Panc1 (cell line): ENCODE measurements at regions not wholly inside any gene's neighbourhood (a gene's known extent, or its start where the extent isn't known, plus 50 kb on each side); places are given as distances from the start of the nearest gene placed in this dataset.

ENCODE experiments used
- ATAC-seq: fragments of 200-7000 bp; cut with Tn5 transposase; 2 replicates; pipeline ENCODE4 v1.9.1; 2020; ENCODE audit warnings: mild to moderate bottlenecking, moderate library complexity
- BruUV-seq: library from RNA; stranded (reverse); fragments of 400-500 nt; replicated peaks from 2 replicates; lab custom pipeline; 2021; lab: Mats Ljungman, UMichigan
- CTCF ChIA-PET: fragments of 300-600 bp; sonication (Branson Sonifier 250); formaldehyde crosslinking; loops from one replicate; lab custom pipeline; 2022; ENCODE audit warnings: antibody characterized with exemption; lab: Charles Lee
- POLR2A ChIA-PET: fragments of 300-600 bp; sonication (Branson Sonifier 250); formaldehyde crosslinking; loops from one replicate; lab custom pipeline; 2022; ENCODE audit warnings: antibody characterized with exemption; lab: Charles Lee
- DNase-seq: peaks from one replicate; pipeline ENCODE4 v3.0.0-alpha.2; 2010; ENCODE audit warnings: low read depth, low spot score
- H3K27ac ChIP-seq: 2 replicates; pipeline ENCODE4 v1.5.1; 2011; ENCODE audit warnings: mild to moderate bottlenecking, low read length, inconsistent platforms
- H3K27me3 ChIP-seq: fragments of 200-500 bp; sonication (Bioruptor generic); 2 replicates; pipeline ENCODE4 v1.6.0; 2014; ENCODE audit warnings: low read length, inconsistent platforms; ENCODE audit not compliant: control insufficient read depth, insufficient read depth
- H3K36me3 ChIP-seq: fragments of 200-500 bp; sonication (Bioruptor generic); 2 replicates; pipeline ENCODE4 v1.5.1; 2014; ENCODE audit warnings: inconsistent platforms, mild to moderate bottlenecking, low read length, moderate library complexity; ENCODE audit not compliant: control insufficient read depth, insufficient read depth
- H3K4me1 ChIP-seq: 2 replicates; pipeline ENCODE4 v1.5.1; 2011; ENCODE audit warnings: inconsistent platforms, mild to moderate bottlenecking, low read length, moderate library complexity; ENCODE audit not compliant: control insufficient read depth, insufficient read depth
- H3K4me3 ChIP-seq, 2 experiments: 2 replicates each; pipeline ENCODE4 v1.5.1; 2011 to 2012; ENCODE audit warnings: low read depth in 2 of 2, low read length in 2 of 2, mild to moderate bottlenecking in 2 of 2, inconsistent platforms in 1 of 2, moderate library complexity in 1 of 2
- H3K9me3 ChIP-seq: fragments of 200-500 bp; sonication (Bioruptor generic); 2 replicates; pipeline ENCODE4 v1.5.1; 2014; ENCODE audit warnings: low read depth, mild to moderate bottlenecking, inconsistent platforms, low read length, moderate library complexity; ENCODE audit not compliant: control insufficient read depth, insufficient read depth
- POLR2AphosphoS5 ChIP-seq: IDR thresholded peaks from 2 replicates; pipeline ENCODE4 v1.6.1; 2012; ENCODE audit warnings: mild to moderate bottlenecking, low read depth, low read length, moderate library complexity
- SIN3A ChIP-seq: IDR thresholded peaks from 2 replicates; pipeline ENCODE4 v1.6.1; 2012; ENCODE audit warnings: low read depth, mild to moderate bottlenecking, low read length, moderate library complexity, borderline replicate concordance; ENCODE audit not compliant: insufficient read depth
- TCF7L2 ChIP-seq: IDR thresholded peaks from 2 replicates; pipeline ENCODE4 v1.6.1; 2011; ENCODE audit warnings: mild to moderate bottlenecking, low read depth, low read length, inconsistent platforms
- in situ Hi-C: cut with HindIII; loops from 2 replicates; pipeline ENCODE4 v1.10.0; 2016; ENCODE audit warnings: low sequenced_read_pairs, low pct_unique_long_range_greater_than_20kb
- intact Hi-C: fragments of 100-400 bp; cut with micrococcal nuclease; formaldehyde crosslinking; loops from one replicate; pipeline ENCODE4 v1.10.0; 2022; ENCODE audit not compliant: unreplicated experiment
- TF ChIP-seq, protein P1 (sequence below): fragments of 450-650 bp; IDR thresholded peaks from 2 replicates; pipeline ENCODE4 v1.5.1; 2017; ENCODE audit warnings: mild to moderate bottlenecking
- TF ChIP-seq, protein P2 (sequence below), 2 experiments: IDR thresholded peaks; 2 replicates each; pipeline ENCODE4 v1.6.1; 2011 to 2012; ENCODE audit warnings: low read depth in 2 of 2, control low read depth in 1 of 2, low read length in 1 of 2, mild to moderate bottlenecking in 1 of 2, moderate library complexity in 1 of 2; ENCODE audit not compliant: insufficient read depth in 1 of 2

- TF ChIP-seq, protein P1, sequence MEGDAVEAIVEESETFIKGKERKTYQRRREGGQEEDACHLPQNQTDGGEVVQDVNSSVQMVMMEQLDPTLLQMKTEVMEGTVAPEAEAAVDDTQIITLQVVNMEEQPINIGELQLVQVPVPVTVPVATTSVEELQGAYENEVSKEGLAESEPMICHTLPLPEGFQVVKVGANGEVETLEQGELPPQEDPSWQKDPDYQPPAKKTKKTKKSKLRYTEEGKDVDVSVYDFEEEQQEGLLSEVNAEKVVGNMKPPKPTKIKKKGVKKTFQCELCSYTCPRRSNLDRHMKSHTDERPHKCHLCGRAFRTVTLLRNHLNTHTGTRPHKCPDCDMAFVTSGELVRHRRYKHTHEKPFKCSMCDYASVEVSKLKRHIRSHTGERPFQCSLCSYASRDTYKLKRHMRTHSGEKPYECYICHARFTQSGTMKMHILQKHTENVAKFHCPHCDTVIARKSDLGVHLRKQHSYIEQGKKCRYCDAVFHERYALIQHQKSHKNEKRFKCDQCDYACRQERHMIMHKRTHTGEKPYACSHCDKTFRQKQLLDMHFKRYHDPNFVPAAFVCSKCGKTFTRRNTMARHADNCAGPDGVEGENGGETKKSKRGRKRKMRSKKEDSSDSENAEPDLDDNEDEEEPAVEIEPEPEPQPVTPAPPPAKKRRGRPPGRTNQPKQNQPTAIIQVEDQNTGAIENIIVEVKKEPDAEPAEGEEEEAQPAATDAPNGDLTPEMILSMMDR: no peak
- TF ChIP-seq POLR2AphosphoS5 (no peak), TCF7L2 (no peak), SIN3A (no peak)
- TF ChIP-seq, protein P2, sequence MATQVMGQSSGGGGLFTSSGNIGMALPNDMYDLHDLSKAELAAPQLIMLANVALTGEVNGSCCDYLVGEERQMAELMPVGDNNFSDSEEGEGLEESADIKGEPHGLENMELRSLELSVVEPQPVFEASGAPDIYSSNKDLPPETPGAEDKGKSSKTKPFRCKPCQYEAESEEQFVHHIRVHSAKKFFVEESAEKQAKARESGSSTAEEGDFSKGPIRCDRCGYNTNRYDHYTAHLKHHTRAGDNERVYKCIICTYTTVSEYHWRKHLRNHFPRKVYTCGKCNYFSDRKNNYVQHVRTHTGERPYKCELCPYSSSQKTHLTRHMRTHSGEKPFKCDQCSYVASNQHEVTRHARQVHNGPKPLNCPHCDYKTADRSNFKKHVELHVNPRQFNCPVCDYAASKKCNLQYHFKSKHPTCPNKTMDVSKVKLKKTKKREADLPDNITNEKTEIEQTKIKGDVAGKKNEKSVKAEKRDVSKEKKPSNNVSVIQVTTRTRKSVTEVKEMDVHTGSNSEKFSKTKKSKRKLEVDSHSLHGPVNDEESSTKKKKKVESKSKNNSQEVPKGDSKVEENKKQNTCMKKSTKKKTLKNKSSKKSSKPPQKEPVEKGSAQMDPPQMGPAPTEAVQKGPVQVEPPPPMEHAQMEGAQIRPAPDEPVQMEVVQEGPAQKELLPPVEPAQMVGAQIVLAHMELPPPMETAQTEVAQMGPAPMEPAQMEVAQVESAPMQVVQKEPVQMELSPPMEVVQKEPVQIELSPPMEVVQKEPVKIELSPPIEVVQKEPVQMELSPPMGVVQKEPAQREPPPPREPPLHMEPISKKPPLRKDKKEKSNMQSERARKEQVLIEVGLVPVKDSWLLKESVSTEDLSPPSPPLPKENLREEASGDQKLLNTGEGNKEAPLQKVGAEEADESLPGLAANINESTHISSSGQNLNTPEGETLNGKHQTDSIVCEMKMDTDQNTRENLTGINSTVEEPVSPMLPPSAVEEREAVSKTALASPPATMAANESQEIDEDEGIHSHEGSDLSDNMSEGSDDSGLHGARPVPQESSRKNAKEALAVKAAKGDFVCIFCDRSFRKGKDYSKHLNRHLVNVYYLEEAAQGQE (IDR thresholded peaks at IDR 0.05; ENCODE audit: insufficient read depth in 1 of 2, low read depth in 2 of 2, low read length in 1 of 2): no peak
- Histone ChIP-seq H3K4me1 (no peaks in the 10 kb centered on the region), H3K27me3 (no peaks in the 10 kb centered on the region), H3K36me3 (no peaks in the 10 kb centered on the region), H3K9me3 (no peaks in the 10 kb centered on the region), H3K27ac (no peak overlapping the region), H3K4me3 (no peak overlapping the region)
- ATAC-seq (no peak), DNase-seq (no peak)
- intact Hi-C loops (no loop called here), in situ Hi-C loops (no loop called here)
- CTCF ChIA-PET: no interaction called here
- no TSS peak for BruUV-seq
- POLR2A ChIA-PET: no interaction called here
Measured at GRCh38 chr1:96400089-96400488, 321.5 kb upstream of the PTBP2 start.

GRCh38 chr1:96409087-96409486, 312.5 kb upstream of the PTBP2 start:
- no peaks in the 10 kb centered on the region for H3K36me3 ChIP-seq
- ChIA-PET POLR2A (no interaction called here), CTCF (no interaction called here)
- in situ Hi-C loops: no loop called here
- H3K27ac ChIP-seq: no peak overlapping the region
- TF ChIP-seq POLR2AphosphoS5 (no peak), TCF7L2 (no peak), SIN3A (no peak)
- TF ChIP-seq, protein P1: no peak
- TF ChIP-seq, protein P2 (IDR thresholded peaks at IDR 0.05; ENCODE audit: insufficient read depth in 1 of 2, low read depth in 2 of 2, low read length in 1 of 2): no peak
- BruUV-seq: no TSS peak
- H3K9me3 ChIP-seq: no peaks in the 10 kb centered on the region
- no peak for ATAC-seq
- intact Hi-C loops: no loop called here
- no peaks in the 10 kb centered on the region for H3K4me1 ChIP-seq
- DNase-seq: no peak
- no peaks in the 10 kb centered on the region for H3K27me3 ChIP-seq
- H3K4me3 ChIP-seq: no peak overlapping the region
